ENCODE measurements at regions not wholly inside any gene's neighbourhood (a gene's known extent, or its start where the extent isn't known, plus 50 kb on each side); places are given as distances from the start of the nearest gene placed in this dataset.

DNA sequence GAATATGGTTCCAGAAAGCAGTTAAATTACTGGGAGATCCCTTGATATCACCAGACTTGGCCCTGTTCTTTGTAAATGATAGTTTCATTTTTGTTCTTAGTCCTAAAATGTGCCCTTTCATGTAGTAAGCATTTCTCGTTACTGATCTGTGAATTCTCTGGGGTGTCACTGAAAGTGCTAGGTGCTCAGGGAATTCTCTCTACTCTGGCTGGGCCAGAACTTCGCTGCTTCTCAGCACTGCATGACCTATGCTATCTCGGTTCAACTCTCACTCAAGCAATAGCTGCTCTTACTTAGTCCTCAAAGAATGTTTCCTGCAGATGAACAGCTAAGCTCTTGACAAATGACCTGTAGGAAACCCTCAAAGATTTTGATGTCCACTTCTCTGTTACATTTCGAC is 1144.3 kb downstream of the ADGRL3 start:
- Histone ChIP-seq H3K9me1 (ENCODE audit: insufficient read depth, low read length) (no peaks in the 10 kb centered on the region), H3K18ac (ENCODE audit: low read depth, low read length) (no peak overlapping the region), H2AFZ (replicated peaks; ENCODE audit: low read length, poor library complexity) (no peak overlapping the region), H2AK5ac (ENCODE audit: low read depth, low read length) (no peak overlapping the region), H2BK20ac (ENCODE audit: low read depth, low read length) (no peak overlapping the region), H3K4me1 (ENCODE audit: control insufficient read depth, insufficient read depth, low read length) (no peaks in the 10 kb centered on the region), H2AK9ac (replicated peaks; ENCODE audit: low read depth, low read length, poor library complexity) (no peak overlapping the region), H3K9me3 (ENCODE audit: control insufficient read depth, insufficient read depth, low read length) (peaks cover 6% of the 10 kb centered on the region; the same call in 1 of the 2 replicates), H4K91ac (ENCODE audit: insufficient read depth, low read depth, low read length) (no peak overlapping the region), H4K8ac (ENCODE audit: low read depth in 2 of 2, low read length in 2 of 2) (no peak overlapping the region), H3K14ac (replicated peaks; ENCODE audit: low read depth, low read length) (no peak overlapping the region), H3K56ac (ENCODE audit: extremely low read depth, insufficient read depth, low read length) (no peak overlapping the region), H3K4me3 (ENCODE audit: insufficient read depth, low read depth, low read length) (no peak overlapping the region), H3K4me2 (ENCODE audit: low read depth, low read length) (no peak overlapping the region), H4K20me1 (ENCODE audit: insufficient read depth, low read length) (no peaks in the 10 kb centered on the region), H3K23ac (ENCODE audit: low read depth, low read length) (no peak overlapping the region), H3K27ac (ENCODE audit: insufficient read depth, low read length) (no peak overlapping the region), H2BK15ac (ENCODE audit: low read depth, low read length) (no peak overlapping the region), H4K5ac (ENCODE audit: low read depth, low read length) (no peak overlapping the region), H3K4ac (ENCODE audit: low read depth, low read length) (no peak overlapping the region), H3K9ac (ENCODE audit: low read depth, low read length) (no peak overlapping the region), H2BK120ac (ENCODE audit: low read depth, low read length) (no peak overlapping the region), H3K27me3 (ENCODE audit: control insufficient read depth, insufficient read depth, low read length) (no peaks in the 10 kb centered on the region), H3K79me1 (ENCODE audit: low read depth in 1 of 2, low read length in 2 of 2) (no peaks in the 10 kb centered on the region), H2BK5ac (ENCODE audit: low read depth, low read length, poor library complexity, severe bottlenecking) (no peak overlapping the region), H3K36me3 (ENCODE audit: control insufficient read depth, insufficient read depth, low read length) (no peaks in the 10 kb centered on the region)
- TF ChIP-seq CEBPB (IDR thresholded peaks at IDR 0.05; ENCODE audit: low read depth, low read length) = no peak
- no peak for TF ChIP-seq FOS (IDR thresholded peaks at IDR 0.05; ENCODE audit: low read depth, low read length)
- TF ChIP-seq MAFK (IDR thresholded peaks at IDR 0.05; ENCODE audit: low read depth, low read length) = no peak
- TF ChIP-seq, protein P1, sequence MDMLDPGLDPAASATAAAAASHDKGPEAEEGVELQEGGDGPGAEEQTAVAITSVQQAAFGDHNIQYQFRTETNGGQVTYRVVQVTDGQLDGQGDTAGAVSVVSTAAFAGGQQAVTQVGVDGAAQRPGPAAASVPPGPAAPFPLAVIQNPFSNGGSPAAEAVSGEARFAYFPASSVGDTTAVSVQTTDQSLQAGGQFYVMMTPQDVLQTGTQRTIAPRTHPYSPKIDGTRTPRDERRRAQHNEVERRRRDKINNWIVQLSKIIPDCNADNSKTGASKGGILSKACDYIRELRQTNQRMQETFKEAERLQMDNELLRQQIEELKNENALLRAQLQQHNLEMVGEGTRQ (IDR thresholded peaks at IDR 0.05; ENCODE audit: low read depth, low read length) = no peak
- no peak for TF ChIP-seq RCOR1 (IDR thresholded peaks at IDR 0.05; ENCODE audit: insufficient replicate concordance, low read length)
- no peak for TF ChIP-seq NFE2L2 (IDR thresholded peaks at IDR 0.05; ENCODE audit: low read depth, low read length)
- TF ChIP-seq, protein P2, sequence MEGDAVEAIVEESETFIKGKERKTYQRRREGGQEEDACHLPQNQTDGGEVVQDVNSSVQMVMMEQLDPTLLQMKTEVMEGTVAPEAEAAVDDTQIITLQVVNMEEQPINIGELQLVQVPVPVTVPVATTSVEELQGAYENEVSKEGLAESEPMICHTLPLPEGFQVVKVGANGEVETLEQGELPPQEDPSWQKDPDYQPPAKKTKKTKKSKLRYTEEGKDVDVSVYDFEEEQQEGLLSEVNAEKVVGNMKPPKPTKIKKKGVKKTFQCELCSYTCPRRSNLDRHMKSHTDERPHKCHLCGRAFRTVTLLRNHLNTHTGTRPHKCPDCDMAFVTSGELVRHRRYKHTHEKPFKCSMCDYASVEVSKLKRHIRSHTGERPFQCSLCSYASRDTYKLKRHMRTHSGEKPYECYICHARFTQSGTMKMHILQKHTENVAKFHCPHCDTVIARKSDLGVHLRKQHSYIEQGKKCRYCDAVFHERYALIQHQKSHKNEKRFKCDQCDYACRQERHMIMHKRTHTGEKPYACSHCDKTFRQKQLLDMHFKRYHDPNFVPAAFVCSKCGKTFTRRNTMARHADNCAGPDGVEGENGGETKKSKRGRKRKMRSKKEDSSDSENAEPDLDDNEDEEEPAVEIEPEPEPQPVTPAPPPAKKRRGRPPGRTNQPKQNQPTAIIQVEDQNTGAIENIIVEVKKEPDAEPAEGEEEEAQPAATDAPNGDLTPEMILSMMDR (conservative IDR thresholded peaks at IDR 0.05; ENCODE audit: low read depth, low read length) = no peak
- ChIA-PET CTCF (no interaction called here), POLR2A (ENCODE audit: unreplicated experiment) (no interaction called here)
- DNase-seq (no peak), ATAC-seq (ENCODE audit: low read depth) (no peak)
- 19% methylated on average over 2 of the region's 4 CpGs; no CpG with 5 or more reads in 1 of the 2 experiments for WGBS, 2 experiments (ENCODE audit: extremely low coverage in 2 of 2, insufficient read length in 1 of 2)
- BruUV-seq (replicated peaks) = no TSS peak
- in situ Hi-C loops (cut with MboI; ENCODE audit: low sequenced_read_pairs) (no loop called here), intact Hi-C loops (cut with micrococcal nuclease) (no loop called here), dilution Hi-C loops (cut with HindIII; ENCODE audit: low sequenced_read_pairs, unreplicated experiment) (no loop called here)

Measured in IMR-90 (cell line).